Heart left ventricle (tissue), 13 donors: ENCODE measurements at regions not wholly inside any gene's neighbourhood (a gene's known extent, or its start where the extent isn't known, plus 50 kb on each side); places are given as distances from the start of the nearest gene placed in this dataset.

ENCODE experiments used
- CTCF ChIP-seq, 12 donors: fragments of 200-600 bp; sonication (generic) in 4 of 12; IDR thresholded peaks; one replicate each; pipeline versions ENCODE4 v1.5.0 to v1.8.0; 2018 to 2022; ENCODE audit warnings: antibody characterized with exemption in 12 of 12, mild to moderate bottlenecking in 5 of 12
- POLR2A ChIP-seq, 2 donors: fragments of 450-650 bp; IDR thresholded peaks; one replicate each; pipeline ENCODE4 v1.6.1; 2017; ENCODE audit warnings: antibody characterized with exemption in 2 of 2, mild to moderate bottlenecking in 2 of 2, moderate library complexity in 2 of 2
- donor health status: ischemic (EF 13 %, LVEDD 7.1; RV severe dilation, severe dysfunction).
- donor health status: DM: no; HTN: yes; CAD: no.
- donor health status: DM: no; HTN: no; CAD: no.
- donor health status: ischemic (EF 25% LVEDD 6.9; RV normal size, moderate dysfunction).
- donor health status: ischemic (EF 25% LVEDD 5.7; RV mildly dilated, moderate dysfunction).
- donor health status: ischemic (EF 35%, LVEDD 5.7; RV mildly dilated, moderate dysfunction).
- donor health status: nonischemic (EF 11% LVEDD 7.7; RV severe dilation, severe dysfunction).
- donor health status: DM: yes; HTN: yes; CAD: no.
- donor health status: PGD.
- donor health status: ischemic (EF 29% LVEDD 5.4; RV normal size, mild dysfunction).
- donor health status: nonischemic (EF 23%, LVEDD 6.1; RV moderate dilation, normal function).

- TF ChIP-seq CTCF (IDR thresholded peaks at IDR 0.05) = no peak
- no peak for TF ChIP-seq POLR2A (IDR thresholded peaks at IDR 0.05)
Observed at GRCh38 chr5:112087222-112087621, 330.2 kb upstream of the NREP start.
